ENCODE measurements at regions not wholly inside any gene's neighbourhood (a gene's known extent, or its start where the extent isn't known, plus 50 kb on each side); places are given as distances from the start of the nearest gene placed in this dataset.
"Not testable (repeated sequence)": the region's sequence is repeated elsewhere in the genome, so short reads cannot be mapped to it uniquely, and the experiment has no call there.

DNA sequence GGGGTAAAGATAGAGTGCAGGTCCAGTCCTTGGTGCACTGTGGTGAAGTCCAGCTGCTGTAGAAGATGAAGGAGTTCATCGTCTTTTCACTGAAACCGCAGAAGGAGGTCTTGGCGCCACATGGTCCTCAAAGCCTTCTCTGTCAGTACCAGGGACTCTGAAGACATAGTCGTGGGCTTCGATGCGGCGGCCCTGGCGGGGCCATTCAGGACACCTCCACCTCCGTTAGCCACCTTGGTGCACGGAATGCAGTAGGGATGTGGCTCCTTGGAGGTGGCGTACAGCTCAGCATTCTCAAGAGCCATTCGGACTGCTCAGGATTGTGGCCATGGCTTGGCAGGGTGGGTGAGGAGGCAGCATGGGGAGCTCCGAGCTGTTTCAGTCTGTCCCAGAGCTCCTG, 418.8 kb downstream of the SUCLG1 start:
- no peak for DNase-seq

DNA sequence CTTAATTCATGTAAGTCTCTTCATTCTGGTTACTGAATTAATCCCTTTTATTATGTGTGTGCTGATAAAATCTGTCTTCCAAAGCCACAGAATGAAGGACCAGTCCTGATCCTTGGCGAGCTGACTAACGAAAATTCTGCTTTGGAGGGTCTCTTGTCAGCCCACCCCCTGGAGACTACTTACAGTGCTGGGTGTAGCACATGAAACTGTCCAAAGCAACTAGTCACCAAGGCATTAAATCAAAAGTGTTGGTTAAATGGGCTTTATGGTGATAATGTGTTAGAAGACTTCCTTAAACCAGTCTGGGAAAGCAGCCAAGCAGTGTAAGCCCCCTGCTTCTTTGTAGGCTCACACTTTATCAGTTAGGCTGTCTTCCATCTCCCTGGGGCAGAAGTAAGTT, 420.2 kb downstream of the SUCLG1 start:
- DNase-seq: no peak

DNA sequence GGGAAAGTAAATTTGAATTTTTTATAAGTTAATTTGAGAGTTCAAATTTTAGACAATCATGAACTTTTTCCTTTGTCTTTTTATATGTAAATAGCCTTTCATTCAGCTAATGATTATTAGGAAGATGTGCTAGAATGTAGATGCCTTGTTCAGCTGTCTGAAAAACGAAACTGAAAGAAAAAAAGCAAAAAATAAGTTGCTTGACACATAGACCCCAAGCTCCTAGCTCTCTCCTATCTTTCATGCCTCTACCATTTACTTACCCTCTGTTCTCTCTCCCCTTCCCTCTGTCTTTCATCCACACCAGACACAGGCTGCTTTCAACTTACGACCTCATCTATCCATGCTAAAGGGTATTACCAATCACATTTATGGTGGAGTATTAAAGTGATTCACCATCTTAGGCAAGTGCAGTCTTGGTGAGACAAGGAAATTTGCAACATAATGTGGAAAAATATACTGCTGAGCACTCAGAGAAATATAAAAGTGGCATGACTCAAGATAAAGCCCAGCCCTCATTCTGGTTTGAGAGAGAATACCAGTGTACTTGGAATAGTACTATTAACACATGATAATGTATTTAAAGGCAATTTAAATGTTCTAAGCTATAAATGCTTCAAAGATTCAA, 425.6 kb downstream of the SUCLG1 start:
- DNase-seq: no peak

DNA sequence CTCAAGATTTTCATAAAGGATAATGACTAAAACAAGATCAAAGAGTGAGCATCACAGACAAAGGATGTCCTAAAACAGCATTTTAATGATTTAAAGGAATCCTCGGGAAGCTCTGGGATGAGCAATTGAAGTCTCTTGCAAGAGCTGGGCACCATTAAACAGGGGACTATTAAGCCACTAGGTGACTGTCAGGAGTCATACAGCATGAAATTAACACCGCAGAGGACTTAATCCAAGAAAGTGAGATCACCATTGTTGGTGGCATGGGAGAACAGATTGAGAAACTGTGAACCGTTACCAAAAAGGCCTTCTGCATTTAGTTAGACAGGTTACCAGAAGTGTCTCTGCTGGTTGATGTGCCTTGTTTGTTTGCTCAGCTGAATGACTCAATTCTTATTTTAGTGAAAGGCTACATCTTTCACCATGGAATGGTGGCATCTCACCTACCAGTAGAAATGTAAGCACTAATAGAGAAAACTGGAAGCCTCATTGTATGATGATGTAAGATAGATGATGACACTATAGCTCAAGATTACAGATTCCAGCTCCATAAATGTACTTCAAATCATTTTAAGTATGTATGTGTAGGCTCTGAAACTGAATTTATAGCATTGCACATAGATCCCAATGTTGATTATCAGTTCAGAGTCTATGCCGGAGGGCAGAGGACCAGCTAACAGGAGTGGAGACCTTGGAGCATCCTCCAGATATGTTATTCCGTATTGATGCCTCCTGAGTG, 427.6 kb downstream of the SUCLG1 start:
- DNase-seq: no peak

DNA sequence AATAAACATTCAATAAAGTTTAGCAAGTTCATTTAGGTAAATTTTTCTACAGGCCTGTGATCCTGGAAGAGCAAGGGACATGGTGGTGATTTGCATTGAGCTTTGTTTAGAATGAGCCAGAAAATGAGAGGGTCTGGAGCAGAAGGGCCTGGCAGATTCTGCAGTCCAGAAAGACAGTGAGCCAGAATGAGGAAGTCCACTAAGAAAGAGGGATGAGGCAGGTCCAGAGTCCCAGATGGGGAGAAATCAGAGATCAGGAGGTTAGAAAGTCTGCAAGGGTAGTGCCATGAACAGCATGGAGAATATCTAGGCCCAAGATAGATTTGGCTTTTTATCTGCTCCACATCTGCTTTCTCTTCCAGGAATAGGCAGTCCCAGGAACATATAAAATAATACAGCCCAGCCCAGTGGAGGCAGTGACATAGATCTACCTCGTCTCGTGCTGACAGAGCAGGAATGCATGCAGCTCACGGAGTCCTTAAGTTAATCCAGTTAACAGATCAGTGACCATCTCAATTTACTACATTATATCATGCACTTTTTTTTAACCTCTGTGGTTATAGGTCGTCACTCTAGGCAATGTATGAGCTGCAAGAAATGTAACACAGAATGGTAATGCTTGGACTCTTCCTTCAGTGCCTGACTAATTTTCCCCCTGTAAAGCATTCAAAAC, 429.0 kb downstream of the SUCLG1 start:
- no peak for DNase-seq

DNA sequence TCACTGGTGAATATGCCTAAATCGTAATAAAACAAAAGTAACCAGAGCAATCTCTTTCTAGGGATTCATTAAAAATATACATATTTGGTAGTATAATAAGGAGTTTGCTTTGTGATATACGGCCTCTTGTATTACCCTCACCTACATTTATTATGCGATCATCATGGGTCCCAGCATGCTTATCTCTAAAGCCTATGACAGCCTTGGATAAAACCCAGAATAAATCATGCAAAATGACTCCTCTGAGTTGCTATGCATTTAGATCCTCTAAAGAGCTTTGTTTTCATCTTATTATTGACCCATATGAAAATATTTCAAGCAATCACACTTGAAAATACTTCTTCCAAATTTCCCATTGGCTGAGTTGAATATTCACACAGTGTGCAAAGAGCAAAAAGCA, 432.3 kb downstream of the SUCLG1 start:
- DNase-seq: no peak

- DNase-seq: peak; percentile 42
Measured at GRCh38 chr2:84022810-84023431, 436.2 kb downstream of the SUCLG1 start.

- no peak for DNase-seq
Measured at GRCh38 chr2:84017010-84017409, 442.1 kb downstream of the SUCLG1 start.

GRCh38 chr2:84016183-84016582, 442.9 kb downstream of the SUCLG1 start:
- no peak for DNase-seq

DNA sequence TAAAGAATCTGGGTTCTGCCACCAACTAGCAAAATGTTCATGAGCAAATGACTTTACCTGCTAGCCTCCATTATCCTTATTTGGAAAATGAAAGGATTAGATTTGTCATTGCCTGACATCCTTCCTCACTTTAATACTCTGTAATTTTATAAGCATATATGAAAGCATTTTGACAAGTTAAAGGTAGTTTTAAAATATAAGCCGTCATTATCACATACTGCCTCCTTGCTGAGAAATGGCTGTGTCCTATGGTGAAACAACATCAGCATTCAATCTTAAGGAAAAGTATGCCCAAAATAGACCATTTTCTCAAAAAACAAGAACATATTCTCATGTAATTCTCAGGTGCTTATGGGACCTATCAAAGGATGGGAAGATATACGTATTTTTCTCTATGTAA, 461.2 kb downstream of the SUCLG1 start:
- no peak for DNase-seq

DNA sequence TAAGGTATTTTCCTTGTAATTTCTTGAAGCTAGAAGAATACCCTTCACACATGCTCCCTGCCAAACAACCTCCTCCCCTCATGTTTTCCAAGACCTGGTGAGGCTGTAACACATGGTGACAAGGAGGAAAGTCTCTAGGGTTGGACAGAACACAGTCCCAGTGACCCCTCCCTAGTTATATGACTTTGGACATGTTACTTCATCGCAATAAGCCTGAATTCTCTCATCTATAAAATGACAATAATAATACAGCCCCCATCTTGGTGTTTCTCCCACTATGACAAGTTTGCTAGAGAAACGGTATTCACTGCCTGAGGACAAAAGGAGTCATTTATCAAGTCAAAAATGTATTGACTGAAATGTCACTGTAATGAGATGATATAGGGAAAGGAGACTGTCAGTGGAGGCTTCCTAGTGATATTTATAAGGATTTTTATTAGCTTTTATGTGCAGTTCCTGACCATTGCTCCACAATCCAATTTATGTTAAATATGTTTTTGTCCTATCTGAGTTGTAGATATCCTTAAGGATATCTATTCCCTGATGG, 464.4 kb downstream of the SUCLG1 start:
- no peak for DNase-seq

- no peak for DNase-seq
Measured at GRCh38 chr2:83993873-83994632, 465.0 kb downstream of the SUCLG1 start.

- DNase-seq: no peak
Measured at GRCh38 chr2:83991992-83992391, 467.1 kb downstream of the SUCLG1 start.

DNA sequence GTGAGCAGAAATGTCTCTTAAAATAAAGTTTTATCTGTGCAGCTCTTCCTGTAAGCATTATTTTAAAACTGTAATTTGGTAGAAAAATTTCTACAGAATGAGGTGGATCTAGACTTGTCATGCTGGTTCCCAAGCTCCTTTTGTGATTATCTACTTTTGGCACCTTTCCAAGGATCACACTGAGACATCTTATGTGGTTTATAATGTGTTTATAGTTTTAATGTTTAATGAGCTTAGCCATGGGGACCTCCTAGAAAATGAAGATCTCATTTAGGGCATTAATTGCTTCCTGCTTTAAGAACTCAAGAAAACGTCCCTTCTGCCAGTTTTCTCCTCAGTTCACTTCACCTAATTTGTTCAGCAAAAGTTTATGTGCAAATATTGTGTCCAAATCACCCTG, 468.4 kb downstream of the SUCLG1 start:
- DNase-seq: no peak

DNA sequence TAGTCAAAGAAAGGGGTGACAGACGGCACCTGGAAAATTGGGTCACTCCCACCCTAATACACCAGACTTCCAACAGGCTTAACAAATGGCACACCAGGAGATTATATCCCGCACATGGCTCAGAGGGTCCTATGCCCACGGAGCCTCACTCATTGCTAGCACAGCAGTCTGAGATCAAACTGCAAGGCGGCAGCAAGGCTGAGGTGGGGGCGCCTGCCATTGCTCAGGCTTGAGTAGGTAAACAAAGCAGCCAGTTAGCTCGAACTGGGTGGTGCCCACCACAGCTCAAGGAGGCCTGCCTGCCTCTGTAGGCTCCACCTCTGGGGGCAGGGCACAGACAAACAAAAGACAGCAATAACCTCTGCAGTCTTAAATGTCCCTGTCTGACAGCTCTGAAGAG, 482.5 kb downstream of the SUCLG1 start:
- not testable (repeated sequence) for DNase-seq

- no peak for DNase-seq
Measured at GRCh38 chr2:83972128-83972527, 487.0 kb downstream of the SUCLG1 start.

DNA sequence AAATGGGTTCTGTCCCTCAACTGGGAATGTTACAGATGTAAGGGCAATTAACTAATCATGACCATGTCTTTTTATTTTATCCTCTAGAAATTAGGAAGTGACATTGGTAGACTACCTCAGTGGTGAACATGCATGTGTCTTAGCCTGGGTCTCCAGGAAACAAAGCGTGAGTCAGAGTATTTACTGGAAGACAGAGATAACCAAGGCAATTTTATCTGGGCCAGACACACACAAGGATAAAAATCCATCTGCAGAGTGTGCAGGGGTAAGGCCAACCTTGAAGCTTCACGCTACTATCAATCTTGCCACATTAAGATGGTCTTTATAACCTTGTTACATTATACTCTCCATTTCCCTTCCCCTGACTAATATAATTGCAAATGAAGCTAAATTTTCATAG, 487.5 kb downstream of the SUCLG1 start:
- no peak for DNase-seq

GRCh38 chr2:83970217-83970929, 488.7 kb downstream of the SUCLG1 start:
- DNase-seq: no peak

DNA sequence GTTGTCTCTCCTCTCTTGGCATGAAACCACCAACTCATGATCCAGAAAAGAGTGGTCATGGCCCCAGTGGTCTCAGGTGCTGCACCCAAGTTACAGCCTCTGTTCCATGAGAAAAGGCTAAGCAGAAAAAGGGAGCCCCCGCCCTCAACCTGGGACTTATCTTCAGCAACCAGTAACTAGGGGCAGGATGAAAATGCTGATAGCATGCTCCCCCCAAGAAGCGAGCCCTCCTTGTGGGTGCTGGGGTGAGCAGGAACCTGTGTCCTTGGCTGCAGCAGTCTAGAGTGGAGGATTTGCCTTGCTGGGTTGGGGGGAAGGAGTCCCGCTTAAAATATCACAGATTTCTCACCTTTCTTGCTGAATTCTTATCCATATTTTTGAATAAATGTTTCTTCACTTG, 490.0 kb downstream of the SUCLG1 start:
- no peak for DNase-seq

- DNase-seq: no peak
Measured at GRCh38 chr2:83967854-83968253, 491.2 kb downstream of the SUCLG1 start.

GRCh38 chr2:83966946-83967345, 492.1 kb downstream of the SUCLG1 start:
- not testable (repeated sequence) for DNase-seq

DNA sequence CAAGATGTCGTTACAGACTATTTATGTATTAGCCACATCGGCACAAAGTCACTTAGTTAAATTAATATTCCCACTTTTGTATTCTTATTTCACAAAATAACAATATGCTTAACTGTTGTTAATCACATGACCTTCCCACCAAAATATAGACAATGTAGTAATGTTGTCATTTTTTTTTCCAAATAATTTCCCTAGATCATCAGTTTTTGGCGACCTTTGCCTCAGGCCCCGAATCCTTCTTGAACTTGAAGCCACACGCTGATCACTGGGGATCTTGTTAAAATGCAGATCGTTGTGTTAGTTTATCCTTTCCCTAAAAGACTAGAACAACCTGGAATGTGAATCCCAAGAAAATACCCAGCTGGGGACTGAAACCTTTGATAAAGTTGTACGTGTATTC, 497.6 kb downstream of the SUCLG1 start:
- no peak for DNase-seq

Measured in NCI-H1092 treated with DMSO at 0.1 percent for 48 hours (cell line).